ENCODE measurements at regions not wholly inside any gene's neighbourhood (a gene's known extent, or its start where the extent isn't known, plus 50 kb on each side); places are given as distances from the start of the nearest gene placed in this dataset.
A peak's percentile ranks its signal among the peaks of the same experiment; 100 is the strongest.
"Not testable (repeated sequence)": the region's sequence is repeated elsewhere in the genome, so short reads cannot be mapped to it uniquely, and the experiment has no call there.

- no peak for DNase-seq (ENCODE audit: low read depth in 4 of 4, low spot score in 2 of 4)
These were observed 162.6 kb downstream of the TMEM132E start for GRCh38 chr17:34741967-34742366.

- no peak for DNase-seq (ENCODE audit: low read depth in 4 of 4, low spot score in 2 of 4)
These were observed 161.5 kb downstream of the TMEM132E start for GRCh38 chr17:34740565-34741520.

- no peak for DNase-seq (ENCODE audit: low read depth in 4 of 4, low spot score in 2 of 4)
These were observed 160.0 kb downstream of the TMEM132E start for GRCh38 chr17:34739386-34739785.

GRCh38 chr17:34737673-34738072 is 158.3 kb downstream of the TMEM132E start:
- DNase-seq (ENCODE audit: low read depth in 4 of 4, low spot score in 2 of 4): not testable (repeated sequence)

GRCh38 chr17:34736611-34737010 is 157.2 kb downstream of the TMEM132E start:
- no peak for DNase-seq (ENCODE audit: low read depth in 4 of 4, low spot score in 2 of 4)

GRCh38 chr17:34733333-34733732 is 154.0 kb downstream of the TMEM132E start:
- no peak for DNase-seq (ENCODE audit: low read depth in 4 of 4, low spot score in 2 of 4)

DNA sequence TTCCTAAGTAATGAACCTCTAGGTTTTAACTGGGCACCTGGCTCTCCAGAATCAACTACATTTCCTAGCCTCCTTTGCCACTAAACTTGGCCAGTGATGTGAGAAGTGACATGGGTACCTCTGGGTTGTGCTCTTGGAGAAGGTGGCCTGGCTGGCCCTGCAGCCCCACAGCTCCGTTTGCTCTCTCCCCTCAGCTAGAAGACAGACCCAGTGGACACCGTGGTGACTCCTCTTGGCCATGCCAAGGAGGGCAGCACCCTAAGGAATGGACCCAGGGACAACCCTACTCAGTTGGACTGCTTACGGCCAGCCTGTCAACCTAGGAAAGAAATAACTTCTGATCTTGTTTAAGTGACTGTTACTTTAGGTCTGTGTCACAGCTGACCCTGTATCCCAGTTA is 151.4 kb downstream of the TMEM132E start:
- no peak for DNase-seq (ENCODE audit: low read depth in 4 of 4, low spot score in 2 of 4)

GRCh38 chr17:34728771-34729310 is 149.5 kb downstream of the TMEM132E start:
- no peak for DNase-seq (ENCODE audit: low read depth in 4 of 4, low spot score in 2 of 4)

GRCh38 chr17:34727601-34728000 is 148.2 kb downstream of the TMEM132E start:
- DNase-seq (ENCODE audit: low read depth in 4 of 4, low spot score in 2 of 4): no peak

- DNase-seq (ENCODE audit: low read depth in 4 of 4, low spot score in 2 of 4): no peak
These were observed 147.4 kb downstream of the TMEM132E start for GRCh38 chr17:34726536-34727384.

- DNase-seq (ENCODE audit: low read depth in 4 of 4, low spot score in 2 of 4): no peak
These were observed 146.3 kb downstream of the TMEM132E start for GRCh38 chr17:34725725-34726124.

DNA sequence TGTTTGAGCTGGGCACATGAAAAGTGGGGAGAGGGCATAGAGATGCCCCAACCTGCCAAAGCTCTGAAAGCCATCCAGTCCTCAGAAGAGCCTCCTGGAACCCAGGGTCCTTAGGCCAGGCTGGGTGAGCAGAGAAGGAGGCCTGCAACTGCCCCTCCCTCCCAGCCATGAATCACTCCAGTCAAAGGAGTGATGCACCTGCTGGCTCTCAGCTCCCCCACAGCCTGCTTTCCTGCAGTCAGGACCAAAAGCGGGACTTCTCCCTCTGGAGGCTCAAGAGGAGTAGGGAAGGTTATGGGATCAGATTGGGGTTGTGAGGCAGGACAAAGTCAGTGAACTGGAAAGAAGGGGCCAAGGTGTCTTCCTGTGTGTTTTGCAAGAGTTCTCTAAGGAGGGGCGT is 145.6 kb downstream of the TMEM132E start:
- DNase-seq (ENCODE audit: low read depth in 4 of 4, low spot score in 2 of 4): no peak

DNA sequence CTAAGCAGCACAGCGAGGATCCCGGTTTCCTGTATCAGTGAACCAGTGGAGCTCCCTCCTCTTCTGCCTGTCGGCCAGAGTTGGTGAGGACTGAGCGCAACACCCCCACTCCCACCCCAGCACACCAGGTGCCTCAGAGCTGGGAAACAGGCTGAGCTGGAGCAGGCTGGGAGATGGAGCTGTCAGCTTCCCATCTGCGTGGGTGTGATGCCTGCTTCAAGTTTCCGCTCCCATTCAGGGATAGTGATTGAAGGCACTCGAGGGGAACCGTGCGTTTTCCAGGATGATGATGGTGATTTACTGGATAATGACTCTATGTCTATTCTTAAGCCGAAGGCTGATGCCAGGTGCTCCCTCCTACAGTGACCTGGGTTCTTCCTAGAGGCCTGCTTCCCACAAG is 144.5 kb downstream of the TMEM132E start:
- DNase-seq (ENCODE audit: low read depth in 4 of 4, low spot score in 2 of 4): peak in 3 of 4 donors; percentile 31 to 53 (median 49)

GRCh38 chr17:34721326-34721725 is 141.9 kb downstream of the TMEM132E start:
- no peak for DNase-seq (ENCODE audit: low read depth in 4 of 4, low spot score in 2 of 4)

DNA sequence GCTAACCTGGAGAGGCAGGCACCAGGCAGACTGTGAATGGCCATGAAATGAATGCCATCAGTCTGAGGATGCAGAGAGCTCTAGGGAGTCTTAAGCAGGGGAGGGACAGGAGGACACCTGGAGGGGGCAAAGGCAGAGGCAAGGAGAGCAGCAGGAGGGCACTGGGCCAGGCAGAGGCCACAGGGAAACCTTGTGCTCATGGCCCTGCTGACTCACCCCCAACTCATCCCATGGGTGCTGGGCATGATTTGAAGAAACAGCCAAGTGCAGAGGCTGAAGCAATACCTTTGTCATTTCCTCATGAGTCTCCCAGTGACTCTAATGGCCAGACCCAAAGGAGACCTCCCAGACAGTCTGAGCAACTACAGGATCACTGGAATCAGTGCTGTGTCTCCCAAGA is 141.4 kb downstream of the TMEM132E start:
- no peak for DNase-seq (ENCODE audit: low read depth in 4 of 4, low spot score in 2 of 4)

DNA sequence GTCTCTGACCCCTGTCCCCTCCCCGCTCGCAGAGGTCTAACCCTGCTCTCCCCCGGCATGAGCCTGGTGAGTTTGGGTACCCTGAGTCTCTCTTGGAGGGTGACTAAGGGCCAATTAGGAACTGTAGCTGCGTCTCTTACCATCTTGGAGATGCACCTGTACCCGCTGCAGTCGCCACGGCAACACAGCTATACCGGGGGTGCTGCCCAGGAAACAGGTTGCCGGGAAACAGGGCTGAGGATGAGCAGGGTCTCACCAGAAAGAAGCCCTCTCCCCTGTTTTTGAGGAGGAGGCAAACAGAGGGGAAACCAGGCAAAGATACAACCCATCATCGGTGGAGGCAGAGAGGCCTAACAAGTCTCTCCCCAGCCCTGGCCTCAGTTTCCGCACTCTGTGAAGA is 140.2 kb downstream of the TMEM132E start:
- no peak for DNase-seq (ENCODE audit: low read depth in 4 of 4, low spot score in 2 of 4)

GRCh38 chr17:34717092-34717491 is 137.7 kb downstream of the TMEM132E start:
- DNase-seq (ENCODE audit: low read depth in 4 of 4, low spot score in 2 of 4): no peak

- no peak for DNase-seq (ENCODE audit: low read depth in 4 of 4, low spot score in 2 of 4)
These were observed 136.9 kb downstream of the TMEM132E start for GRCh38 chr17:34716291-34716690.

DNA sequence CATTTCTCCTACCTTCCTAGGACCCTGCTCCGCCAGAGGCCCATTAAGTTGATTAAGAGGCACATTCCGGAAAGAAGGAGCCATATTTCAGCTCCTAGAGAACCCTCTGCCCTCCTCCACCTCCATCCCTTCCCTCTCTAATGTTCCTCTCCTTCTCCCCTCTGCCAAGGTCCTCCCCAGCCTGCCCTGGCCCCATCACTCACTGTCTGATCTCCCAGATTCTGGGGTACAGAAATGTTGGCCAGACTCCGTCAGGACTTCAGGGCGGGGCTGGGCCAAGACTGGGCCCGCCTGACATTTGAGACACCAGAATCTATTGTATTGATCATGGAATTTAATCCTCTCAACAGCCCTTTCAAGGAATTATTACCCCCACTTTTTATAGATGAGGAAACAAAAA is 136.1 kb downstream of the TMEM132E start:
- no peak for DNase-seq (ENCODE audit: low read depth in 4 of 4, low spot score in 2 of 4)

- DNase-seq (ENCODE audit: low read depth in 4 of 4, low spot score in 2 of 4): no peak
These were observed 135.4 kb downstream of the TMEM132E start for GRCh38 chr17:34714475-34715410.

Data from left renal cortex interstitium (tissue), 4 donors.